WI38 (cell line): ENCODE measurements at regions not wholly inside any gene's neighbourhood (a gene's known extent, or its start where the extent isn't known, plus 50 kb on each side); places are given as distances from the start of the nearest gene placed in this dataset.
A peak's percentile ranks its signal among the peaks of the same experiment; 100 is the strongest.

Experiments
- H3K4me3 ChIP-seq: 2 replicates; pipeline ENCODE4 v1.5.1; 2011; ENCODE audit warnings: low read depth, mild to moderate bottlenecking, control low read depth, low read length
- CTCF ChIP-seq: IDR thresholded peaks from 2 replicates; pipeline ENCODE4 v1.5.1; 2012; ENCODE audit warnings: low read depth, mild to moderate bottlenecking, control low read depth, low read length

DNA sequence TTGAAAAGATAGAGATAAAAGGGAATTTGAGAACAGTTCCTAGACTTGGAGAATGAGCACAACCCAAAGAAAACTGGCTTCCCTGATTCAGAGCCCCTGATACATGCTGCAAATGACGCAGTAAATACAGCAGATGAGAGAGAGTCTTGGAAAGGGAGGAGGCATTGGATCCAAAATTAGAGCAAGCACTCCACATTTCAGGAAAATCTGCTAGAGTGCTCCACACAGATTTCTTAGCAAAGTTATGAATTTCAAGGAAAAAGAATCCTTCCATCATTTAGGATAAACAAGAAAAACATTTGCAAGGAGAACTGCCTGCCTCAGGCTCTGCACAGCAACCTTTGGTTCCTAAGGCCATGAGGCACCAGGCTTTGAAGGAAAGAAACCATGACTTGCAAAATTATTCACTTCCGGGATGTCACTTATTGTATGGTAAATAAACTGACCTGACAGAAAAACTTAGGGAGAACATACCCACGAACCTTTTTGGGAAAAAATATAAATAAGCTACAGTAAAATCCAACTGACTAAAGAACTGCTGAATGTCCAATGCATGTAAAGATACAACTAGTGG is 89.8 kb upstream of the RTL6 start:
- H3K4me3 ChIP-seq: no peak overlapping the region
- no peak for TF ChIP-seq CTCF

DNA sequence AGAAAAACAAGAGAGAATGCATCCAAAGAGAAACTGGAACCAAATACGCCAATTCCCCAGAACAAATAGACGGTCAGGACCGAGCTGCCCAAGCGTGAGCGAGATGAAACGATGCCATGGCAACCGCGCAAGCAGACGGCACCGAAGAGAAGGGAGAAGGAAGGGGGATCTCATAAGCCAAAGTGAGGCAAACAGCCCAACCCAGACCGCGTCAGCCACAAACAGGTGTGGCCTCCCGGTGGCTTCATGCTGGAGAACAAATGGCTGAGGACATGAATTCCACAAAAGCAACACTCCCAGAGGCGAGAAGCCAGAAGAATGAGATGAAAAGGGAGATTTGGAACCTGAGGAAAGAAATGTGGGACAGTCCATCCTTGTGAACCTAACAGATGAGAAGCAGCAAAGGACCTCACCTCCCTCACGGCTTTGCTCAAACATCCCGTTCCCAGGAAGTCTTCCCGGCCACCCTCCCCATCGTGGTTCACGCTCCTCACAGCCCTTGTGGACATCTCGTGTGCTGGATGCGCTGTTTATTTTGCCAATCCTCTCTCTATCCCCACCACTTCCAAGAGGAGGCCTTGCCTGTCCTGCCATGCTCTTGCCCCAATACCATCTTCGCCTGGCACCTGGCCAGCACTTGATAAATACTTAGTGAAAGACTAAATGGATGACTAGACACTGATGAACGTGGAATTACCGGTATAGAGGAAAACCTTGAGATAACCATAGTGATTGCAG is 89.1 kb upstream of the RTL6 start:
- no peak for TF ChIP-seq CTCF
- H3K4me3 ChIP-seq: peak overlapping the region; percentile 31; the same call in 1 of the 2 replicates

DNA sequence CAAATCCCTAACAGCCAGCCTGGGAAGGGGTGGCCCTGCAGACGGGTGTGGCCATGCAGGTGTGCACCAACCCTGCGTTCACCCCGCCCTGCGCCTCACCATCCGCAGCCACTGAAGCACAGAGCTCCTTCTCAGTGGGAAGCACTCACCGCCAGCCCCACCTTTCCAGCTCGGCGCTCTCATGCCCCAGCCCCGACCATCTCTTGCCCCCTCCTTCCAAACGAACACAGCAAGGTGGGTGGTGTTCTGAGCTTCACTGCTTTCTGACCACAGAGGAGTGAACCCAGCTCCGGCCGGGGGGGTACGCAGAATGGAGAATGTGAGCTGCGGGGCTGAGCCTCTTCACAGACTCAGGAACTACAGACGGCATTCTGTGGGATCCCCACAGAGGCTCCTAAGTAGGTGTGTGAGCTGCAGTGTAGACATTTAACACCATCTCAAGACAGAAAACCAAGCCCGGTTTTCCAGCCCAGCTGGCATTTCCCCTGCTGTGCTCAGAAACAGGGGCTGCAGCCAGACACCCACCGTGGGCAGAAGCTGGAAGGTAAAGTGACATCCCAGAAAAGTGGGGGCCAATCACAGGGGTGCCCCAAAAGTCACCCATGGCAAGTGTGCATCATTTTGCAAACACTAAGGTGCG is 88.4 kb upstream of the RTL6 start:
- TF ChIP-seq CTCF: no peak
- H3K4me3 ChIP-seq: peak overlapping the region; percentile 31; the same call in 1 of the 2 replicates

- no peak overlapping the region for H3K4me3 ChIP-seq
- TF ChIP-seq CTCF: no peak
Observed at GRCh38 chr22:44585559-44586350, 87.7 kb upstream of the RTL6 start.

DNA sequence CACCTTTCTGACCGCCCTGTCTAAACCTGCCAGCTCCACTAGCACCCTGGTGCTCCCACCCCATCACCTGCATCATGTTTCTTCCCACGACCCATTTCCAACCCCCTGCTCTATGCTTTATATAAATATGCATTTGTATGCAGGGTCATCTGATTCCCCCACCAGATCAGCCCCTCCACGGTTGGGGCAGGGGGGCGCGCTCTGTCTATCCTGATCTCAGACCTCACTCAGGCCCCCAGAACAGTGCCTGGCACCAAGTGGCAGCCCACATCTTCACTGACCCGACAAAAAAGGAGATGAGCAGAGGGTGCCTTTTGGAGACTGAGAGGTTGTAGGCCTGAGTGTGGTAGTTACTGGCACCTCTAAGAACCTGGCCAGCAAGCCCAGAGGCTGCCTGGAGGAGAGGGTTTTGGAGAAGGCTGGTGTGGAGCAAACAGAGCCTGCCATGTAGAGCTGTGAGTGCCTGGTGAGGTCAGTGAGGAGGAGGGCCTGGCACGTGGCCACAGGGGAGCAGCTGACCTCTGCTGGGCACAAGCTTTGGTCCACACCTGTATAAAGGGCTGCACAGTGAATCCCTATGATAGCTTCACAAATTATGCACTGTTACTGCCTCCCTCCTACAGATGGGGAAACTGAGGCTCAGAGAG is 86.3 kb upstream of the RTL6 start:
- H3K4me3 ChIP-seq: no peak overlapping the region
- no peak for TF ChIP-seq CTCF

DNA sequence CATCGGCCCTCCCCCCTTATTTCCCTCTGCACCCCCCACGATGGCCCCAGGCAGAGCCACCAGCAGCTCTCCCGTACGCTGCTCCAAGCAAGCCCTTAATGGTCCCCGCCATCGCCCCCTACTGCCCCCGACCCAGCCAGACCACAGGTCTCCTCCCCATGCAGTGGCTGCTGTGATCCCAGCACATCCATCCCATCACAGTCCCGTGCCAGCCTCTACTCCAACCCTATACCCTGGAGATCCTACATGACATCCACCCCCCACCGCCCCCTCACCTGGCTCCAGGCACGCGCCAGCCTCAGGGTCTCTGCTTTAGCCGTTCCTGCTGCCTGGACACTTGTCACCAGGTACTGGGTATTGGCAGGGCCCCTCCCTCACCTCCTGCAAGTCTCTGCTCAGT is 85.8 kb upstream of the RTL6 start:
- no peak for TF ChIP-seq CTCF
- H3K4me3 ChIP-seq: no peak overlapping the region
